ENCODE measurements at regions not wholly inside any gene's neighbourhood (a gene's known extent, or its start where the extent isn't known, plus 50 kb on each side); places are given as distances from the start of the nearest gene placed in this dataset.

- Mint-ChIP-seq H3K27ac (no peak overlapping the region), H3K27me3 (no peaks in the 10 kb centered on the region), H3K4me3 (no peak overlapping the region), H3K36me3 (ENCODE audit: low read depth) (no peaks in the 10 kb centered on the region), H3K9me3 (peaks cover 14% of the 10 kb centered on the region), H3K4me1 (ENCODE audit: low read depth) (no peaks in the 10 kb centered on the region)
- ChIA-PET POLR2A (no interaction called here), CTCF (no interaction called here)
- no peak overlapping the region for H3K4me3 ChIP-seq (ENCODE audit: low read length)
- no peak for ATAC-seq (ENCODE audit: poor library complexity)
- no peaks in the 10 kb centered on the region for H3K36me3 ChIP-seq (ENCODE audit: insufficient read depth, low read length)
- no peak for DNase-seq
- H3K4me1 ChIP-seq (ENCODE audit: insufficient read depth, low read length), result no peaks in the 10 kb centered on the region
- no peak for TF ChIP-seq CTCF (IDR thresholded peaks at IDR 0.05)
- intact Hi-C loops (cut with DNase I, micrococcal nuclease), result no loop called here
- H3K27me3 ChIP-seq (ENCODE audit: control insufficient read depth in 1 of 2, insufficient read depth in 2 of 2, low read length in 2 of 2), result no peaks in the 10 kb centered on the region
- H3K27ac ChIP-seq (ENCODE audit: low read depth in 1 of 2, low read length in 2 of 2), result no peak overlapping the region
- H3K9me3 ChIP-seq (ENCODE audit: control insufficient read depth in 1 of 2, insufficient read depth in 1 of 2, low read length in 2 of 2), result peaks cover 0 to 1% of the 10 kb centered on the region in 2 experiments
These were observed 184.1 kb downstream of the FLRT2 start for GRCh38 chr14:85714069-85714468.

- no peak for TF ChIP-seq CTCF (IDR thresholded peaks at IDR 0.05)
- Histone ChIP-seq H3K4me3 (ENCODE audit: low read length) (no peak overlapping the region), H3K4me1 (ENCODE audit: insufficient read depth, low read length) (no peaks in the 10 kb centered on the region), H3K9me3 (ENCODE audit: control insufficient read depth in 1 of 2, insufficient read depth in 1 of 2, low read length in 2 of 2) (no peaks in the 10 kb centered on the region), H3K36me3 (ENCODE audit: insufficient read depth, low read length) (no peaks in the 10 kb centered on the region), H3K27me3 (ENCODE audit: control insufficient read depth in 1 of 2, insufficient read depth in 2 of 2, low read length in 2 of 2) (no peaks in the 10 kb centered on the region), H3K27ac (ENCODE audit: low read depth in 1 of 2, low read length in 2 of 2) (no peak overlapping the region)
- CTCF ChIA-PET, result no interaction called here
- Mint-ChIP-seq H3K36me3 (ENCODE audit: low read depth) (no peaks in the 10 kb centered on the region), H3K4me3 (no peak overlapping the region), H3K4me1 (ENCODE audit: low read depth) (no peaks in the 10 kb centered on the region), H3K27ac (no peak overlapping the region), H3K9me3 (peaks cover 6% of the 10 kb centered on the region), H3K27me3 (no peaks in the 10 kb centered on the region)
- intact Hi-C loops (cut with DNase I, micrococcal nuclease), result no loop called here
- DNase-seq (no peak), ATAC-seq (ENCODE audit: poor library complexity) (no peak)
- POLR2A ChIA-PET, result no interaction called here
These were observed 181.7 kb downstream of the FLRT2 start for GRCh38 chr14:85711620-85712019.
